ENCODE measurements at regions not wholly inside any gene's neighbourhood (a gene's known extent, or its start where the extent isn't known, plus 50 kb on each side); places are given as distances from the start of the nearest gene placed in this dataset.
"Not testable (repeated sequence)": the region's sequence is repeated elsewhere in the genome, so short reads cannot be mapped to it uniquely, and the experiment has no call there.

DNA sequence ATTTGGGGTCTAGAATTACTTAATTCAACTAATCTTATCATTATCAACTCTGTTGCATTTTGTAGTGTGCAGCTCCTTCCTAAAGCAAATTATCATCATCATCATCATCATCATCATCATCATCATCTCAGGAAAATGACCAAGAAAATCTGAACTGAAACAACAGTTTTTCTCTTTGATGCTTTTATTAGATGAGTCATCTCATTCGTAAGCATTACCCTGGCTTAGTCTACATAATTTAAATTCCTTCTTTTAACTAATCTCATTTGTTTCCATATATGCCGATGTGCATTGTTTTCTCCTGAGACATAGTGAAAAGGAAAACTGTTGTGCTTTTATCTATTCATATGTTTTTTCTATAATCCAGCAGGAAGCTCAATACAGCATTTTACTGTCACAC lies 173.0 kb upstream of the PDE4D start:
- TF ChIP-seq POLR2AphosphoS5 (IDR thresholded peaks at IDR 0.05): no peak

DNA sequence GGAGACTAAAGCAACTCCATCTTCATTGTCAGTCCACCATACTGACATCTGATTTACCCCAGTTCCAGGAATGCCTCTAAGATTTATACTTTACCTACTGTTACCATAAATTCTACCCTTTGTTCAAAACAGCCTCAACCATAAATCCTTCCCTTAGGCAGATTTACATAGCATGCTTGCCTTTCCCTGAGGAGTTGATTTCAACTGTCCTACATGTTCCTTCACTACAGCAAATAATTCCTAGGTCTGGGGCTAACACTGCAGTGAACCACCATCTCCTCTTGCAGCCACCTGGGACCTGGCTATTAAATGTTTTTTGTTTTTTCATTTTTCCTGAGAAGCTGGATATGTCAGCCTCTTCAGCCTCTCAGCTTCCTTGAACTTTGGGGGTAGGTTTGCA lies 166.9 kb upstream of the PDE4D start:
- Histone ChIP-seq H3K4me3 (no peak overlapping the region), H3K27me3 (no peaks in the 10 kb centered on the region), H3K9me3 (no peaks in the 10 kb centered on the region), H3K27ac (replicated peaks in 1 of 4) (no peak overlapping the region), H3K36me3 (no peaks in the 10 kb centered on the region), H3K4me1 (no peaks in the 10 kb centered on the region)
- no peak for DNase-seq (ENCODE audit: extremely low spot score)
- TF ChIP-seq POLR2AphosphoS5 (IDR thresholded peaks at IDR 0.05) (no peak), EP300 (IDR thresholded peaks at IDR 0.05) (no peak), POLR2A (IDR thresholded peaks at IDR 0.05; ENCODE audit: low read depth) (no peak)
- TF ChIP-seq, protein P1, sequence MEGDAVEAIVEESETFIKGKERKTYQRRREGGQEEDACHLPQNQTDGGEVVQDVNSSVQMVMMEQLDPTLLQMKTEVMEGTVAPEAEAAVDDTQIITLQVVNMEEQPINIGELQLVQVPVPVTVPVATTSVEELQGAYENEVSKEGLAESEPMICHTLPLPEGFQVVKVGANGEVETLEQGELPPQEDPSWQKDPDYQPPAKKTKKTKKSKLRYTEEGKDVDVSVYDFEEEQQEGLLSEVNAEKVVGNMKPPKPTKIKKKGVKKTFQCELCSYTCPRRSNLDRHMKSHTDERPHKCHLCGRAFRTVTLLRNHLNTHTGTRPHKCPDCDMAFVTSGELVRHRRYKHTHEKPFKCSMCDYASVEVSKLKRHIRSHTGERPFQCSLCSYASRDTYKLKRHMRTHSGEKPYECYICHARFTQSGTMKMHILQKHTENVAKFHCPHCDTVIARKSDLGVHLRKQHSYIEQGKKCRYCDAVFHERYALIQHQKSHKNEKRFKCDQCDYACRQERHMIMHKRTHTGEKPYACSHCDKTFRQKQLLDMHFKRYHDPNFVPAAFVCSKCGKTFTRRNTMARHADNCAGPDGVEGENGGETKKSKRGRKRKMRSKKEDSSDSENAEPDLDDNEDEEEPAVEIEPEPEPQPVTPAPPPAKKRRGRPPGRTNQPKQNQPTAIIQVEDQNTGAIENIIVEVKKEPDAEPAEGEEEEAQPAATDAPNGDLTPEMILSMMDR (IDR thresholded peaks at IDR 0.05): no peak
- intact Hi-C loops (cut with DNase I): no loop called here

More for the DNA sequence above, 173.0 kb upstream of the PDE4D start:
- intact Hi-C loops (cut with DNase I): no loop called here
- Histone ChIP-seq H3K4me1 (no peaks in the 10 kb centered on the region), H3K4me3 (no peak overlapping the region), H3K27ac (replicated peaks in 1 of 4) (no peak overlapping the region), H3K9me3 (no peaks in the 10 kb centered on the region), H3K36me3 (no peaks in the 10 kb centered on the region), H3K27me3 (no peaks in the 10 kb centered on the region)
- WGBS: 67% methylated on average over 2 of the region's 2 CpGs
- no peak for DNase-seq (ENCODE audit: extremely low spot score)

DNA sequence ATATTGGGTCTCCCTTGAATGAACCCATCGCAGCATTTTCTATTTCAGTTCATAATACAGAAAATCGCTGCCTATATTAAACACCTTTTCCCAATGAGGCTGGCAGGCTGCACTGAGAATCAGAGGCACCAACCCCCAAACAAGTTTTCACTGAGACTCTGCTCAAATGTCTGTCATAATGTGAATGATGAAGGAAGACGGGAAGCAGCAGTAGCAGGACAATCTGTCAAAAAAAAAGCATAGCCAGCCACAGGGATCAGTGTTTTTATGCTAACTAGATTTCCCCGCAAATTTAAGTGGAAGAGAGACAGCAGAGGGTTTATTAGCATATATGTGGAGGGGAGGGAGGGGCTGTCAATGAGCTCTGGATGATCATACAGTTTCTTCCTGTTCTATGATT lies 162.7 kb upstream of the PDE4D start:
- Histone ChIP-seq H3K36me3 (no peaks in the 10 kb centered on the region), H3K27ac (replicated peaks in 1 of 4) (no peak overlapping the region), H3K4me1 (no peaks in the 10 kb centered on the region), H3K27me3 (no peaks in the 10 kb centered on the region), H3K4me3 (no peak overlapping the region), H3K9me3 (no peaks in the 10 kb centered on the region)
- no peak for DNase-seq (ENCODE audit: extremely low spot score)
- no peak for TF ChIP-seq POLR2A (IDR thresholded peaks at IDR 0.05; ENCODE audit: low read depth)
- no peak for TF ChIP-seq EP300 (IDR thresholded peaks at IDR 0.05)
- no peak for TF ChIP-seq POLR2AphosphoS5 (IDR thresholded peaks at IDR 0.05)
- TF ChIP-seq, protein P1 (IDR thresholded peaks at IDR 0.05): no peak
- WGBS: 83% methylated on average over 4 of the region's 4 CpGs
- intact Hi-C loops (cut with DNase I): no loop called here

DNA sequence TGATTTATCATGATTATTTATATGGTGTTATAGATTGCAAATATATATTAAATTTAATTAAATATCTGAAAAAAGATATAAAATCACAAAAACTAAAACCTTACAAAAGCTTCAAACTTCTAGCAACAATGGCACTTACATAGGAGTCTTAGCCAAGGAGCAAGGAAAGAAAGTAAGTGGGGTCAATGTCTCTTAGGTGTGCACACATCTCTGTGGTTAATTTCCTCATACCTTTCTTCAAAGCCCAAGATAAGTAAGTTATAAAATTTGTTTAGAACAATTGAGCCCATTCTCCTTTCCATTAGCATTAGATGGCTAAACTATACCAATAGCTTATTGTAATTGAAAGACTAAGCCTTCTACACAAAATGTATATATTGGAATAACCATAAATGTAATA lies 161.6 kb upstream of the PDE4D start:
- DNase-seq (ENCODE audit: extremely low spot score): no peak
- Histone ChIP-seq H3K36me3 (no peaks in the 10 kb centered on the region), H3K4me1 (no peaks in the 10 kb centered on the region), H3K27me3 (no peaks in the 10 kb centered on the region), H3K27ac (replicated peaks in 1 of 4) (no peak overlapping the region), H3K9me3 (no peaks in the 10 kb centered on the region), H3K4me3 (no peak overlapping the region)
- intact Hi-C loops (cut with DNase I): no loop called here
- TF ChIP-seq POLR2A (IDR thresholded peaks at IDR 0.05; ENCODE audit: low read depth) (no peak), EP300 (IDR thresholded peaks at IDR 0.05) (no peak), POLR2AphosphoS5 (IDR thresholded peaks at IDR 0.05) (no peak)
- TF ChIP-seq, protein P1 (IDR thresholded peaks at IDR 0.05): no peak

DNA sequence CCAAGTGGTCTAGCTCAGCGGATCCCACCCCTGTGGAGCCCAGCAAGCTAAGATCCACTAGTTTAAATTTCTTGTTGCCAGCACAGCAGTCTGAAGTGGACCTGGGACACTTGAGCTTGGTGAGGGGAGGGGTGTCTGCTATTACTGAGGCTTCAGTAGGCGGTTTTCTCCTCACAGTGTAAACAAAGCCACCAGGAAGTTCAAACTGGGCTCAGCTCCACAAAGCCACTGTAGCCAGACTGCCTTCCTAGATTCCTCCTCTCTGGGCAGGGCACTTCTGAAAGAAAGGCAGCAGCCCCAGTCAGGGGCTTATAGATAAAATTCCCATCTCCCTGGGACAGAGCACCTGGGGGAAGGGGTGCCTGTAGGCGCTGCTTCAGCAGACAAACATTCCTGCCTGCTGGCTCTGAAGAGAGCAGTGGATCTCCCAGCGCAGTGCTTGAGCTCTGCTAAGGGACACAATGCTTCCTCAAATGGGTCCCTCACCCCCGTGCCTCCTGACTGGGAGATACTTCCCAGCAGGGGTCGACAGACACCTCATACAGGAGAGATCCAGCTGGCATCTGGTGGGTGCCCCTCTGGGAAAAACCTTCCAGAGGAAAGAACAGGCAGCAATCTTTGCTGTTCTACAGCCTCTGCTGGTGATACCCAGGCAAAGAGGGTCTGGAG lies 148.6 kb upstream of the PDE4D start:
- H3K4me3 ChIP-seq; DNase-seq (ENCODE audit: extremely low spot score); H3K27me3 ChIP-seq; intact Hi-C loops (cut with DNase I); H3K36me3 ChIP-seq; H3K4me1 ChIP-seq; H3K9me3 ChIP-seq; H3K27ac ChIP-seq (replicated peaks in 1 of 4): not testable (repeated sequence)
- 90% methylated on average over 3 of the region's 6 CpGs for WGBS

DNA sequence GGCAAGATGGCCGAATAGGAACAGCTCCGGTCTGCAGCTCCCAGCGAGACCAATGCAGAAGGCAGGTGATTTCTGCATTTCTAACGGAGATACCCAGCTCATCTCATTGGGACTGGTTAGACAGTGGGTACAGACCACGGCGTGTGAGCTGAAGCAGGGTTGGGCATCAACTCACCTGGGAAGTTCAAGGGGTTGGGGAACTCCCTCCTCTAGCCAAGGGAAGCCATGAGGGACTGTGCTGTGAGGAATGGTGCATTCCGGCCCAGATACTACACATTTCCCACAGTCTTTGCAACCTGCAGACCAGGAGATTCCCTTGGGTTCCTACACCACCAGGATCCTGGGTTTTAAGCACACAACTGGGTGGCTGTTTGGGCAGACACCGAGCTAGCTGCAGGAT lies 148.0 kb upstream of the PDE4D start:
- intact Hi-C loops (cut with DNase I); H3K4me1 ChIP-seq; H3K4me3 ChIP-seq; H3K36me3 ChIP-seq; DNase-seq (ENCODE audit: extremely low spot score); H3K27me3 ChIP-seq; H3K27ac ChIP-seq (replicated peaks in 1 of 4); H3K9me3 ChIP-seq: not testable (repeated sequence)
- 83% methylated on average over 8 of the region's 8 CpGs for WGBS
